ENCODE measurements at regions not wholly inside any gene's neighbourhood (a gene's known extent, or its start where the extent isn't known, plus 50 kb on each side); places are given as distances from the start of the nearest gene placed in this dataset.
"Not testable (repeated sequence)": the region's sequence is repeated elsewhere in the genome, so short reads cannot be mapped to it uniquely, and the experiment has no call there.

GRCh38 chr16:60087530-60087929, 1353.4 kb upstream of the GOT2 start:
- no peak for DNase-seq

GRCh38 chr16:60078819-60079218, 1344.7 kb upstream of the GOT2 start:
- DNase-seq, result not testable (repeated sequence)

- no peak for DNase-seq
These were observed 1343.7 kb upstream of the GOT2 start for GRCh38 chr16:60077861-60078260.

GRCh38 chr16:60074378-60074777, 1340.3 kb upstream of the GOT2 start:
- no peak for DNase-seq

- DNase-seq, result no peak
These were observed 1339.3 kb upstream of the GOT2 start for GRCh38 chr16:60073376-60073775.

GRCh38 chr16:60064026-60064425, 1329.9 kb upstream of the GOT2 start:
- no peak for DNase-seq

GRCh38 chr16:60061396-60061795, 1327.3 kb upstream of the GOT2 start:
- no peak for DNase-seq

- no peak for DNase-seq
These were observed 1326.6 kb upstream of the GOT2 start for GRCh38 chr16:60060731-60061130.

GRCh38 chr16:60059141-60059540, 1325.0 kb upstream of the GOT2 start:
- DNase-seq, result no peak

- DNase-seq, result no peak
These were observed 1307.6 kb upstream of the GOT2 start for GRCh38 chr16:60041671-60042070.

GRCh38 chr16:60031740-60032139, 1297.6 kb upstream of the GOT2 start:
- no peak for DNase-seq

GRCh38 chr16:60027351-60027750, 1293.2 kb upstream of the GOT2 start:
- no peak for DNase-seq

- DNase-seq, result no peak
These were observed 1279.0 kb upstream of the GOT2 start for GRCh38 chr16:60013076-60013475.

GRCh38 chr16:60001523-60001922, 1267.4 kb upstream of the GOT2 start:
- no peak for DNase-seq

- no peak for DNase-seq
These were observed 1263.6 kb upstream of the GOT2 start for GRCh38 chr16:59997706-59998105.

GRCh38 chr16:59993101-59993500, 1259.0 kb upstream of the GOT2 start:
- no peak for DNase-seq

- DNase-seq, result no peak
These were observed 1257.1 kb upstream of the GOT2 start for GRCh38 chr16:59991171-59991570.

- no peak for DNase-seq
These were observed 1254.5 kb upstream of the GOT2 start for GRCh38 chr16:59988591-59988990.

GRCh38 chr16:59975953-59976352, 1241.8 kb upstream of the GOT2 start:
- no peak for DNase-seq

- no peak for DNase-seq
These were observed 1239.8 kb upstream of the GOT2 start for GRCh38 chr16:59973966-59974365.

GRCh38 chr16:59971264-59971663, 1237.1 kb upstream of the GOT2 start:
- DNase-seq, result no peak

GRCh38 chr16:59964232-59964924, 1230.3 kb upstream of the GOT2 start:
- DNase-seq, result no peak

GRCh38 chr16:59959311-59959710, 1225.2 kb upstream of the GOT2 start:
- no peak for DNase-seq

- no peak for DNase-seq
These were observed 1216.3 kb upstream of the GOT2 start for GRCh38 chr16:59950431-59950830.

- DNase-seq, result not testable (repeated sequence)
These were observed 1209.9 kb upstream of the GOT2 start for GRCh38 chr16:59944041-59944440.

Data from NCI-H1092 treated with DMSO at 0.1 percent for 48 hours (cell line).